ENCODE measurements at regions not wholly inside any gene's neighbourhood (a gene's known extent, or its start where the extent isn't known, plus 50 kb on each side); places are given as distances from the start of the nearest gene placed in this dataset.

DNA sequence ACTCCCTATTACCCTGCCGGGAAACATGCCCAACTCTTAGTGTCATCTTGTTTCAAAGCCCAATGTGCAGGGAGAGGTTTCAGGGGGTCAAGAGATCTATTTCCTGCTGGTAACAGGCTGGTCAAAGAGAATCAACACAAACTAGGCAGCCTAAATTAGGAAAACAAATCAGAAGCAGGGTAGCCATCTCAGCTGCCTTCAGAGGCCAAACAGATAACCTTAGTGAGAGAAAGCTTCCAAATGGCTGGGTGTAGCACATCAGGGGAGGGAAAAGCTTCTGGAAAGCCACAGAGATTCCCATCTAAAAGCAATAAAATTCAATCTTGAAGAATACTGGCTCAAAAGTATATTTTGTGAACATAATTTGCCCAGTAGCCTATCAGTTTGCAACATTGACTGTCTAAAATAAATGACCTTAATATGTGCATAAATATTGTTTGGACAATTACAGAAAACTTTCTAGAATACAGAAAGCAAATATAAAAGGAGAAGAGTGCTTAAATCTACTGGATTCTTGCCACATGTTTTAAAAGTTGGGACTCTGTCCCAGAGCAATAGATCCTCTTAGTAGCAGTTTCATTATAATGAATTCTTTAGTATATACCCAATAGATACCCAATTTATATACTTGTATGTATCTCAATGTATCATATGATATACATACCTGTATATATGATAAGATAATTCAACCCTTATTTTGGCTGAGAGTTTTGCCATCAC lies 371.9 kb upstream of the RARB start:
- TF ChIP-seq, protein P1, sequence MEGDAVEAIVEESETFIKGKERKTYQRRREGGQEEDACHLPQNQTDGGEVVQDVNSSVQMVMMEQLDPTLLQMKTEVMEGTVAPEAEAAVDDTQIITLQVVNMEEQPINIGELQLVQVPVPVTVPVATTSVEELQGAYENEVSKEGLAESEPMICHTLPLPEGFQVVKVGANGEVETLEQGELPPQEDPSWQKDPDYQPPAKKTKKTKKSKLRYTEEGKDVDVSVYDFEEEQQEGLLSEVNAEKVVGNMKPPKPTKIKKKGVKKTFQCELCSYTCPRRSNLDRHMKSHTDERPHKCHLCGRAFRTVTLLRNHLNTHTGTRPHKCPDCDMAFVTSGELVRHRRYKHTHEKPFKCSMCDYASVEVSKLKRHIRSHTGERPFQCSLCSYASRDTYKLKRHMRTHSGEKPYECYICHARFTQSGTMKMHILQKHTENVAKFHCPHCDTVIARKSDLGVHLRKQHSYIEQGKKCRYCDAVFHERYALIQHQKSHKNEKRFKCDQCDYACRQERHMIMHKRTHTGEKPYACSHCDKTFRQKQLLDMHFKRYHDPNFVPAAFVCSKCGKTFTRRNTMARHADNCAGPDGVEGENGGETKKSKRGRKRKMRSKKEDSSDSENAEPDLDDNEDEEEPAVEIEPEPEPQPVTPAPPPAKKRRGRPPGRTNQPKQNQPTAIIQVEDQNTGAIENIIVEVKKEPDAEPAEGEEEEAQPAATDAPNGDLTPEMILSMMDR (optimal IDR thresholded peaks at IDR 0.05 in 1 of 3, IDR thresholded peaks at IDR 0.05 in 1 of 3, conservative IDR thresholded peaks at IDR 0.05 in 1 of 3; ENCODE audit: extremely low read depth in 1 of 3, insufficient read depth in 2 of 3, low read length in 3 of 3), result no peak
- no peak for TF ChIP-seq EZH2 (IDR thresholded peaks at IDR 0.05; ENCODE audit: low read length)
